ENCODE measurements at regions not wholly inside any gene's neighbourhood (a gene's known extent, or its start where the extent isn't known, plus 50 kb on each side); places are given as distances from the start of the nearest gene placed in this dataset.
"Not testable (repeated sequence)": the region's sequence is repeated elsewhere in the genome, so short reads cannot be mapped to it uniquely, and the experiment has no call there.

GRCh38 chr22:42185915-42186439, 55.4 kb upstream of the CYP2D6 start:
- no peak for TF ChIP-seq CTCF (conservative IDR thresholded peaks at IDR 0.05; ENCODE audit: control insufficient read depth, insufficient read depth, low read depth, low read length)
- H3K4me3 ChIP-seq (ENCODE audit: control insufficient read depth, low read depth, low read length), result no peak overlapping the region

GRCh38 chr22:42184852-42185251, 54.2 kb upstream of the CYP2D6 start:
- no peak for DNase-seq (ENCODE audit: low read depth)
- no peak for TF ChIP-seq CTCF (conservative IDR thresholded peaks at IDR 0.05; ENCODE audit: control insufficient read depth, insufficient read depth, low read depth, low read length)
- H3K4me3 ChIP-seq (ENCODE audit: control insufficient read depth, low read depth, low read length), result no peak overlapping the region

More at GRCh38 chr22:42185915-42186439, 55.4 kb upstream of the CYP2D6 start:
- no peak for DNase-seq (ENCODE audit: low read depth)

- H3K4me3 ChIP-seq (ENCODE audit: control insufficient read depth, low read depth, low read length); DNase-seq (ENCODE audit: low read depth): not testable (repeated sequence)
These were observed 53.0 kb upstream of the CYP2D6 start for GRCh38 chr22:42183461-42184059.

GRCh38 chr22:42180349-42180842, 49.8 kb upstream of the CYP2D6 start:
- H3K4me3 ChIP-seq (ENCODE audit: control insufficient read depth, low read depth, low read length), result no peak overlapping the region
- peak; percentile 58 for DNase-seq (ENCODE audit: low read depth)
- TF ChIP-seq CTCF (conservative IDR thresholded peaks at IDR 0.05; ENCODE audit: control insufficient read depth, insufficient read depth, low read depth, low read length), result no peak

Measured in fibroblast of mammary gland (primary cell).